ENCODE measurements at regions not wholly inside any gene's neighbourhood (a gene's known extent, or its start where the extent isn't known, plus 50 kb on each side); places are given as distances from the start of the nearest gene placed in this dataset.

DNA sequence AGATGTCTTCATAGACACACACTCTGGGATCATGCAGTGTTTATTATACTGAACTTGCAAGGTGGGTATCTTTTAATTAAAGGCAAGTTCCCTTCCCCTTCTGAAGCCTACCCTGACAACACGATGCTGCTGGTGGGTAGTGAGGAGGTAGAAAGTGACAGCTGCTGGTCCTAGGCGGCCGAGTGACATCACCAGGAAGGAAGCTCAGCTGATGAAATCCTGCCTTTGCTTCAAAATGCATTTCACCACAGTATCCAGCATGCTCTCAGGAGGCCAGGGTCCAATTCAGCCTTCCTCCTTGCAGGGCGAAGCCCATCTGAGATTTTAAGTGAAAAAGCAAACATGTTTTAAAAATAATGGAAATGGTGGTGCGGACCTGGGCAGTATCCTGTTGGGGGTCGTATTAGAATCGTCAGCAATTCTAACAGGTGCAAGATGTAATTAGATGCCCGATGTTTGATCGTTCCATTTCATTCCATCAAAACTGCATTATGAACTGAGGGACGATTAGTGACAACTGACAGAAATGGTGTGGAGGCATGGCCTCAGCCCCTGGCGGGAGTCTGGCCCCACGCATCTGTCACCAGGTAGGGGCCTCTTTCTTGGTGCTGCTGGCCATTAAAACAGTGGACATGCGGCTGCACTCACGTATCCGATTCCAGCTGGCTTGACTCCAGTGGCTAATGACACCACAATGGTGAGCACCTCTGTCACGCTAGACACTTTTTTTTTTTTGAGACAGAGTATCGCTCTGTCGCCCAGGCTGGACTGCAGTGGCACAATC lies 324.8 kb upstream of the C1orf174 start:
- Histone ChIP-seq H3K27ac (ENCODE audit: low read depth, low read length) (no peak overlapping the region), H3K27me3 (ENCODE audit: control insufficient read depth, low read length) (no peaks in the 10 kb centered on the region), H3K79me2 (ENCODE audit: control insufficient read depth, low read length) (no peaks in the 10 kb centered on the region), H3K4me1 (ENCODE audit: control insufficient read depth, low read length) (peaks cover 6% of the 10 kb centered on the region; the same call in 1 of the 2 replicates), H3K36me3 (ENCODE audit: control insufficient read depth, low read length) (no peaks in the 10 kb centered on the region), H3F3A (ENCODE audit: control insufficient read depth, insufficient read depth) (no peaks in the 10 kb centered on the region), H3K9me2 (replicated peaks; ENCODE audit: control insufficient read depth, low read length) (no peaks in the 10 kb centered on the region), H4K20me1 (ENCODE audit: control insufficient read depth, insufficient read depth, low read depth, low read length) (no peaks in the 10 kb centered on the region), H3K9me3 (ENCODE audit: control insufficient read depth, insufficient read depth, low read length) (no peaks in the 10 kb centered on the region), H3K4me3 (ENCODE audit: low read length) (no peak overlapping the region), H3K4me2 (ENCODE audit: low read length) (no peak overlapping the region)
- TF ChIP-seq, protein P1, sequence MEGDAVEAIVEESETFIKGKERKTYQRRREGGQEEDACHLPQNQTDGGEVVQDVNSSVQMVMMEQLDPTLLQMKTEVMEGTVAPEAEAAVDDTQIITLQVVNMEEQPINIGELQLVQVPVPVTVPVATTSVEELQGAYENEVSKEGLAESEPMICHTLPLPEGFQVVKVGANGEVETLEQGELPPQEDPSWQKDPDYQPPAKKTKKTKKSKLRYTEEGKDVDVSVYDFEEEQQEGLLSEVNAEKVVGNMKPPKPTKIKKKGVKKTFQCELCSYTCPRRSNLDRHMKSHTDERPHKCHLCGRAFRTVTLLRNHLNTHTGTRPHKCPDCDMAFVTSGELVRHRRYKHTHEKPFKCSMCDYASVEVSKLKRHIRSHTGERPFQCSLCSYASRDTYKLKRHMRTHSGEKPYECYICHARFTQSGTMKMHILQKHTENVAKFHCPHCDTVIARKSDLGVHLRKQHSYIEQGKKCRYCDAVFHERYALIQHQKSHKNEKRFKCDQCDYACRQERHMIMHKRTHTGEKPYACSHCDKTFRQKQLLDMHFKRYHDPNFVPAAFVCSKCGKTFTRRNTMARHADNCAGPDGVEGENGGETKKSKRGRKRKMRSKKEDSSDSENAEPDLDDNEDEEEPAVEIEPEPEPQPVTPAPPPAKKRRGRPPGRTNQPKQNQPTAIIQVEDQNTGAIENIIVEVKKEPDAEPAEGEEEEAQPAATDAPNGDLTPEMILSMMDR (IDR thresholded peaks at IDR 0.05; ENCODE audit: low read depth, low read length, poor library complexity, severe bottlenecking) = no peak
- no peak for TF ChIP-seq EZH2phosphoT487 (IDR thresholded peaks at IDR 0.05; ENCODE audit: borderline replicate concordance, low read length)

DNA sequence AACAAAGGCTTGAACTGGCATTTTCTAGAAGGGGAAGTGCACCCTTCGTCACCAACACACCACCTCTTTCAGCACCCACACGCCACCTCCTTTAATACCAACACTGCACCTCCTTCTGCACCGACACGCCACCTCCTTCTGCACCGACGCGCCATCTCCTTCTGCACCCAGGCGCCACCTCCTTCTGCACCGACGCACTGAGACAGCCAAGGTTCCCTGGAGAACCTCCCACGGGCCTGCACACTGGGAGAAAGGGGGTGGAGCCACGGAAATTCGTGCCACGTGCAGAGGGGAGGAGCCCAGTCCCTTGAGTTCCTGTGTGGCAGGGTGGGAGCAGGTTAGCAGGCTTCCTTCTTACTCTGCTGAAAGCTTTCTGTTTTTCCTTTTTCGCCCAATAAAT lies 327.9 kb upstream of the C1orf174 start:
- Histone ChIP-seq H3K9me2 (replicated peaks; ENCODE audit: control insufficient read depth, low read length) (no peaks in the 10 kb centered on the region), H3K4me3 (ENCODE audit: low read length) (no peak overlapping the region), H3K27me3 (ENCODE audit: control insufficient read depth, low read length) (no peaks in the 10 kb centered on the region), H3K27ac (ENCODE audit: low read depth, low read length) (no peak overlapping the region), H3K4me2 (ENCODE audit: low read length) (no peak overlapping the region), H3K36me3 (ENCODE audit: control insufficient read depth, low read length) (no peaks in the 10 kb centered on the region), H3F3A (ENCODE audit: control insufficient read depth, insufficient read depth) (no peaks in the 10 kb centered on the region), H3K4me1 (ENCODE audit: control insufficient read depth, low read length) (peaks cover 6% of the 10 kb centered on the region; the same call in 1 of the 2 replicates), H4K20me1 (ENCODE audit: control insufficient read depth, insufficient read depth, low read depth, low read length) (no peaks in the 10 kb centered on the region), H3K79me2 (ENCODE audit: control insufficient read depth, low read length) (no peaks in the 10 kb centered on the region), H3K9me3 (ENCODE audit: control insufficient read depth, insufficient read depth, low read length) (no peaks in the 10 kb centered on the region)
- TF ChIP-seq EZH2phosphoT487 (IDR thresholded peaks at IDR 0.05; ENCODE audit: borderline replicate concordance, low read length) = no peak
- TF ChIP-seq, protein P1 (IDR thresholded peaks at IDR 0.05; ENCODE audit: low read depth, low read length, poor library complexity, severe bottlenecking) = no peak

DNA sequence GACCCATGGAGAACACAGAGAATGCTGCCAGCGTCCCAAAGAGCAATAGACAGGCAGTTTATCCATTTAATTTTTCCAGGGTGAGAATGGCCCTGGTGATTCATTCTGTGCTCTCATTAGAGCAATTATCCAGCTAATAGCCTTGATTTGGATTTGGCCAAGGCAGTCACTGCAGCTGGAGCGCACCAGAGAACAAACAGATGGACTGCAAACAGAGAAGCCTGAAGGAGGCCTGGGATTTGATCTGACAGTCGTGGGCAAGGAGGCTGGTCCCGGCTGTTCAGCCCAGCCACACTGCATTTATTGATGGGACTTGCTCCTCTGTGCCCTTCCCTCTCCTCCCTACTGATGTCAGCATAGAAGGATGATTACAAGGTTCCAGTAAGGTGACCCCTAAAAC lies 353.9 kb upstream of the C1orf174 start:
- Histone ChIP-seq H3K27me3 (ENCODE audit: control insufficient read depth, low read length) (no peaks in the 10 kb centered on the region), H3K4me1 (ENCODE audit: control insufficient read depth, low read length) (peaks cover 23% of the 10 kb centered on the region), H3K9me3 (ENCODE audit: control insufficient read depth, insufficient read depth, low read length) (peaks cover 27% of the 10 kb centered on the region), H3K4me3 (ENCODE audit: low read length) (no peak overlapping the region), H3K4me2 (ENCODE audit: low read length) (no peak overlapping the region), H3K79me2 (ENCODE audit: control insufficient read depth, low read length) (no peaks in the 10 kb centered on the region), H3F3A (ENCODE audit: control insufficient read depth, insufficient read depth) (no peaks in the 10 kb centered on the region), H3K27ac (ENCODE audit: low read depth, low read length) (no peak overlapping the region), H3K36me3 (ENCODE audit: control insufficient read depth, low read length) (no peaks in the 10 kb centered on the region), H3K9me2 (replicated peaks; ENCODE audit: control insufficient read depth, low read length) (no peaks in the 10 kb centered on the region), H4K20me1 (ENCODE audit: control insufficient read depth, insufficient read depth, low read depth, low read length) (no peaks in the 10 kb centered on the region)
- TF ChIP-seq, protein P1 (IDR thresholded peaks at IDR 0.05; ENCODE audit: low read depth, low read length, poor library complexity, severe bottlenecking) = no peak
- TF ChIP-seq EZH2phosphoT487 (IDR thresholded peaks at IDR 0.05; ENCODE audit: borderline replicate concordance, low read length) = no peak

Measured in DOHH2 (cell line).